WTC11 (cell line): ENCODE measurements at regions not wholly inside any gene's neighbourhood (a gene's known extent, or its start where the extent isn't known, plus 50 kb on each side); places are given as distances from the start of the nearest gene placed in this dataset.

ENCODE experiments used
- AFF4 ChIP-seq: sonication (generic); formaldehyde crosslinking; IDR thresholded peaks from 2 replicates; pipeline ENCODE4 v1.8.1; 2023; ENCODE audit warnings: mild to moderate bottlenecking, missing genetic modification reagents, borderline replicate concordance
- CTCF ChIP-seq: fragments of 200-600 bp; IDR thresholded peaks from 2 replicates; pipeline ENCODE4 v1.8.0; 2022; ENCODE audit warnings: antibody characterized with exemption
- ESRRA ChIP-seq: sonication (generic); formaldehyde crosslinking; IDR thresholded peaks from 2 replicates; pipeline ENCODE4 v1.8.1; 2022; ENCODE audit warnings: mild to moderate bottlenecking, missing genetic modification reagents, borderline replicate concordance
- FOXP4 ChIP-seq: sonication (generic); formaldehyde crosslinking; IDR thresholded peaks from 2 replicates; pipeline ENCODE4 v1.8.0; 2022; ENCODE audit warnings: mild to moderate bottlenecking, missing genetic modification reagents
- SOX15 ChIP-seq: fragments of 250-450 bp; sonication (Bioruptor Pico); IDR thresholded peaks from 2 replicates; pipeline ENCODE4 v1.9.0; 2021; ENCODE audit warnings: mild to moderate bottlenecking
- SP1 ChIP-seq: sonication (generic); formaldehyde crosslinking; conservative IDR thresholded peaks from 2 replicates; pipeline ENCODE4 v1.8.1; 2022; ENCODE audit warnings: missing genetic modification reagents
- STAT6 ChIP-seq: sonication (generic); formaldehyde crosslinking; conservative IDR thresholded peaks from 2 replicates; pipeline ENCODE4 v1.8.1; 2023; ENCODE audit warnings: mild to moderate bottlenecking, low read depth, missing genetic modification reagents, moderate library complexity
- USF1 ChIP-seq: sonication (generic); formaldehyde crosslinking; IDR thresholded peaks from 2 replicates; pipeline ENCODE4 v1.8.0; 2022; ENCODE audit warnings: mild to moderate bottlenecking, missing genetic modification reagents
- USF2 ChIP-seq: sonication (generic); formaldehyde crosslinking; IDR thresholded peaks from 2 replicates; pipeline ENCODE4 v1.8.1; 2023; ENCODE audit warnings: mild to moderate bottlenecking, missing genetic modification reagents, moderate library complexity
- ZNF263 ChIP-seq: sonication (generic); formaldehyde crosslinking; IDR thresholded peaks from 2 replicates; pipeline ENCODE4 v1.8.1; 2022; ENCODE audit warnings: low read depth, mild to moderate bottlenecking, moderate library complexity, missing genetic modification reagents
- ZNF317 ChIP-seq: sonication (generic); formaldehyde crosslinking; IDR thresholded peaks from 2 replicates; pipeline ENCODE4 v1.8.1; 2023; ENCODE audit warnings: low read depth, mild to moderate bottlenecking, moderate library complexity, missing genetic modification reagents, borderline replicate concordance
- ZNF423 ChIP-seq: fragments of 250-450 bp; sonication (Bioruptor Pico); IDR thresholded peaks from 2 replicates; pipeline ENCODE4 v2.1.2; 2022; ENCODE audit warnings: mild to moderate bottlenecking, moderate library complexity

- no peak for TF ChIP-seq ESRRA
- no peak for TF ChIP-seq SOX15 (CRISPR knock-in tag)
- no peak for TF ChIP-seq SP1
- TF ChIP-seq ZNF423 (CRISPR knock-in tag): no peak
- no peak for TF ChIP-seq AFF4 (CRISPR knock-in tag)
- no peak for TF ChIP-seq CTCF
- no peak for TF ChIP-seq FOXP4 (CRISPR knock-in tag)
- TF ChIP-seq USF1 (CRISPR knock-in tag): no peak
- TF ChIP-seq ZNF317: no peak
- TF ChIP-seq STAT6 (CRISPR knock-in tag): no peak
- TF ChIP-seq USF2: no peak
- no peak for TF ChIP-seq ZNF263
Observed at GRCh38 chr2:19691892-19692291, 209.9 kb downstream of the TTC32 start.
